OCI-LY3 (cell line): ENCODE measurements at regions not wholly inside any gene's neighbourhood (a gene's known extent, or its start where the extent isn't known, plus 50 kb on each side); places are given as distances from the start of the nearest gene placed in this dataset.

Experiments used
- H2AFZ ChIP-seq: fragments of 200-600, 300-600 bp; shearing (Covaris generic); 2 replicates; pipeline ENCODE4 v1.6.0; 2014; ENCODE audit warnings: antibody characterized with exemption, low read depth, low read length
- H3K27ac ChIP-seq: fragments of 200-600, 300-600 bp; sonication (generic); 2 replicates; pipeline ENCODE4 v1.5.1; 2014; ENCODE audit warnings: mild to moderate bottlenecking, low read length, moderate library complexity, mixed read lengths
- H3K27me3 ChIP-seq: fragments of 200-600, 300-600 bp; sonication (generic); 2 replicates; pipeline ENCODE4 v1.6.1; 2014; ENCODE audit warnings: low read depth, low read length, mixed read lengths
- H3K36me3 ChIP-seq: fragments of 200-600, 300-600 bp; sonication (generic); replicated peaks from 2 replicates; pipeline ENCODE3; 2014; ENCODE audit warnings: low read depth, low read length, mixed read lengths
- H3K4me1 ChIP-seq: fragments of 300-600, 200-600 bp; sonication (generic); 2 replicates; pipeline ENCODE4 v1.6.1; 2014; ENCODE audit warnings: low read length, mixed read lengths
- H3K4me2 ChIP-seq: fragments of 200-600, 300-600 bp; sonication (generic); 2 replicates; pipeline ENCODE4 v1.6.1; 2014; ENCODE audit warnings: low read length, mixed read lengths
- H3K4me3 ChIP-seq: fragments of 300-600, 200-600 bp; sonication (generic); 2 replicates; pipeline ENCODE4 v1.5.1; 2014; ENCODE audit warnings: antibody characterized with exemption, mild to moderate bottlenecking, low read length, moderate library complexity
- H3K79me2 ChIP-seq: fragments of 300-600, 200-600 bp; shearing (Covaris generic); 2 replicates; pipeline ENCODE4 v1.6.1; 2014; ENCODE audit warnings: mild to moderate bottlenecking, low read length, mixed read lengths
- H3K9ac ChIP-seq: fragments of 300-600, 200-600 bp; shearing (Covaris generic); 2 replicates; pipeline ENCODE4 v1.6.0; 2014; ENCODE audit warnings: mild to moderate bottlenecking, low read length, moderate library complexity
- H3K9me3 ChIP-seq: fragments of 200-600, 300-600 bp; shearing (Covaris generic); 2 replicates; pipeline ENCODE4 v1.6.1; 2014; ENCODE audit warnings: low read length, mixed read lengths; ENCODE audit not compliant: insufficient read depth
- H4K20me1 ChIP-seq: fragments of 200-600, 300-600 bp; sonication (generic); 2 replicates; pipeline ENCODE4 v1.6.1; 2016; ENCODE audit warnings: low read length, mixed read lengths; ENCODE audit not compliant: insufficient read depth
- CTCF ChIP-seq: fragments of 200-600, 300-600 bp; sonication (generic); IDR thresholded peaks from 2 replicates; pipeline ENCODE4 v1.5.1; 2014; ENCODE audit warnings: antibody characterized with exemption, low read length, low read depth
- EZH2phosphoT487 ChIP-seq: fragments of 200-600 bp; shearing (Covaris generic); IDR thresholded peaks from 2 replicates; pipeline ENCODE4 v1.6.1; 2018; ENCODE audit warnings: antibody characterized with exemption, mixed run types, low read depth

GRCh38 chr7:17206349-17206905 is 92.0 kb upstream of the AHR start:
- no peak overlapping the region for H3K9ac ChIP-seq

GRCh38 chr7:17207220-17207619 is 91.2 kb upstream of the AHR start:
- Histone ChIP-seq H2AFZ (no peak overlapping the region), H4K20me1 (no peaks in the 10 kb centered on the region), H3K9ac (no peak overlapping the region), H3K27me3 (no peaks in the 10 kb centered on the region), H3K36me3 (no peaks in the 10 kb centered on the region), H3K9me3 (no peaks in the 10 kb centered on the region), H3K27ac (no peak overlapping the region), H3K4me1 (no peaks in the 10 kb centered on the region), H3K4me2 (no peak overlapping the region), H3K79me2 (no peaks in the 10 kb centered on the region), H3K4me3 (no peak overlapping the region)
- TF ChIP-seq CTCF (no peak), EZH2phosphoT487 (no peak)

More at GRCh38 chr7:17206349-17206905, 92.0 kb upstream of the AHR start:
- H3K27me3 ChIP-seq, result no peaks in the 10 kb centered on the region
- no peaks in the 10 kb centered on the region for H3K4me1 ChIP-seq
- H3K79me2 ChIP-seq, result no peaks in the 10 kb centered on the region
- H3K4me3 ChIP-seq, result no peak overlapping the region
- TF ChIP-seq EZH2phosphoT487, result no peak
- TF ChIP-seq CTCF, result no peak
- no peaks in the 10 kb centered on the region for H4K20me1 ChIP-seq
- H2AFZ ChIP-seq, result no peak overlapping the region
- no peak overlapping the region for H3K27ac ChIP-seq
- H3K9me3 ChIP-seq, result no peaks in the 10 kb centered on the region
- no peaks in the 10 kb centered on the region for H3K36me3 ChIP-seq
- no peak overlapping the region for H3K4me2 ChIP-seq

GRCh38 chr7:17209101-17209500 is 89.4 kb upstream of the AHR start:
- Histone ChIP-seq H3K9ac (no peak overlapping the region), H2AFZ (no peak overlapping the region), H4K20me1 (no peaks in the 10 kb centered on the region), H3K9me3 (no peaks in the 10 kb centered on the region), H3K27me3 (no peaks in the 10 kb centered on the region), H3K79me2 (no peaks in the 10 kb centered on the region), H3K4me3 (no peak overlapping the region), H3K4me2 (no peak overlapping the region), H3K4me1 (no peaks in the 10 kb centered on the region), H3K27ac (no peak overlapping the region), H3K36me3 (no peaks in the 10 kb centered on the region)
- TF ChIP-seq EZH2phosphoT487 (no peak), CTCF (no peak)

GRCh38 chr7:17211307-17211836 is 87.1 kb upstream of the AHR start:
- H3K4me1 ChIP-seq, result no peaks in the 10 kb centered on the region
- H3K79me2 ChIP-seq, result no peaks in the 10 kb centered on the region
- no peaks in the 10 kb centered on the region for H4K20me1 ChIP-seq
- no peak overlapping the region for H2AFZ ChIP-seq
- no peaks in the 10 kb centered on the region for H3K9me3 ChIP-seq
- no peak overlapping the region for H3K4me3 ChIP-seq
- no peaks in the 10 kb centered on the region for H3K27me3 ChIP-seq
- TF ChIP-seq EZH2phosphoT487 (no peak), CTCF (no peak)
- H3K4me2 ChIP-seq, result no peak overlapping the region
- no peak overlapping the region for H3K27ac ChIP-seq
- H3K36me3 ChIP-seq, result no peaks in the 10 kb centered on the region
- no peak overlapping the region for H3K9ac ChIP-seq
